ENCODE measurements at regions not wholly inside any gene's neighbourhood (a gene's known extent, or its start where the extent isn't known, plus 50 kb on each side); places are given as distances from the start of the nearest gene placed in this dataset.

DNA sequence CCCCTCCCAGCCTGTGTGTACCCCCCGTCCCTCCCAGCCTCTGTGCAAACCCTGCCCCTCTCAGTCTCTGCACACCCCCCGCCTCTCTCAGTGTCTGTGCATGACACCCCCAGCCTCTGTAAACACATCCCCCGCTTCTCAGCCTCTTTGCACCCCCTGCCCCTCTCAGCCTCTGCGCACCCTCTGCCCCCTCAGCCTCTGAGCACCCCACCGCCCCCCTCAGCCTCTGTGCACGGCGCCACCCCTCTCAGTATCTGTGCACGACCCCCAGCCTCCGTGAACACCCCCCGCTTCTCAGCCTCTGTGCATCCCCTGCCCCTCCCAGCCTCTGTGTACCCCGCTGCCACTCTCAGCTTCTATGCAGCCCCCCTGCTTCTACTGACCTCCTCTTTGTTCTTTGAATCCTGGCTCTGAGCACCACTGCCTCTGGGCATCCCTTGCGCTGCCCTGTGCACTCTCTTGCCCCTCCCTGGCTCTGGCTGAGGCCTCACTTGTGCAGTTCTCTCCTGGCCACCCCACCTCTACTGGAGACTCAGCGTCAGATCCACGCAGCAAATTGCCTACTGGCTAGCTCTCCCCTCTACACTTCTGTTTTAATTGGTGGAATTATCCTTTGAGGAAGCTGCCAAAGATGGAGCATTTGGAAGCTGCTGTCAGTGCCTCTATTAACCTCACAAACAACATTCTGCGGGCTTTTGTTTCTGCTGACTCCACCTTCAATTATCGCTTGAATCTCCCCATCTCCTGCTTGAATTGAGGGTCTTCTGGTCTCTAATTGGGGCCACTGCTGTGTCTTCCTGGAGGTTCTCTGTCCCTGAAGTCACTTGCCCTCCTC, 838.6 kb downstream of the TBC1D22A start:
- no peak for DNase-seq

DNA sequence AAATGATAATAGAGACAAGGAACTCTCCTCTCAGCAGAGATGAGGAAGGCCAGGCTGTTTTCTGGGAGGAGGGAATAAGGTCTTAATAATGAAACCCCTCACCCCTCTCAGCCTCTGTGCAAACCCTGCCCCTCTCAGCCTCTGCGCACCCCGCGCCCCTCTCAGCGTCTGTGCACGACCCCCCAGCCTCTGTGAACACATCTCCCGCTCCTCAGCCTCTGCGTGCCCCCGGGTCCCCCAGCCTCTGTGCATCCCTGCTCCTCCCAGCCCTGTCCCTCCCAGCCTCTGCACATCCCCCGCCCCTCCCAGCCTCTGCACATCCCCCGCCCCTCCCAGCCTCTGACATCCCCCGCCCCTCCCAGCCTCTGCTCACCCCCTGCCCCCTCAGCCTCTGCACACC, 837.8 kb downstream of the TBC1D22A start:
- no peak for DNase-seq

DNA sequence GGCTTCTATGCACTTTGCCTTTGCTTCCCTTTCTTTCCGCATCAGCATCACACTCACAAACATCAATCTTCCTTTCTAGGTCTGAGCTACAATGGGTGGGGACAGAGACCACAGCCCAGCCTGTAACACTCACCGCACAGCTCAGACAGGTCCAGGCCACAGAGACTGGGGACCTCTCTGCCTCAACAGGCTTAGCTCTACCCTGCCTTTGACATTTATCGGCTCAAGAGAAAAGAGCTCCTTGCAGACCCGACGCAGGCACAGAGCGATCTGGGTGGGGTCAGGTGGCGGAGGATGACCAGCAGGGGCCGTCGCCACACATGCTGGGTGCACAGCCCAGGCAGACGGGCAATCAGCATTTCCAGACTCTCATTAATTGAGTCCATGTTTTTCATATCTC, 837.3 kb downstream of the TBC1D22A start:
- no peak for DNase-seq

GRCh38 chr22:47598864-47599263, 836.4 kb downstream of the TBC1D22A start:
- no peak for DNase-seq

- no peak for DNase-seq
Observed at GRCh38 chr22:47597041-47597440, 834.6 kb downstream of the TBC1D22A start.

DNA sequence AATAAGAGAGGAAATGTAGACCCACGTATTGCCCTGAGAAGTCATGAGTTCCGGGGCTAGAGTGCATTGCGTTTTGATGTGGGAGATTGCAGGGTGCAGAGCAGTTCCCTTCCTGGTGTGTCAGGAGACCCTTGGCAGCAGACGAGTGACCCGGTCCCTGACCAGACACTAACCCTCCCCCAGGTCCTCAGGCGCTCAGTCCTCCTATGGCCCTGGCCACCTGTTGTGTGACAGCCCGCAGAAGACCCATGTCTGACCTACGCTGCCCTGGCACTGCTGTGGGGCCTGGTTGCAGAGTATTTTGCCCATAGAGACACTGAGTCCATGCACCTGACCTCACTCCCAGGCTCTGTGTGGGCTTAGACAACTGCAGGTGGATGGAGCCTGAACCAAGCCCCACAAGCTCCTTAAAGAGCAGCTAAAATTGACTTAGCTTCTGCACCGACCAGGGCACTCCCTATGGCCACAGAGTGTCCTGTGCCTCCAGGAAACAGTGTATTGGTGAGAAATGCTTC, 833.8 kb downstream of the TBC1D22A start:
- no peak for DNase-seq

DNA sequence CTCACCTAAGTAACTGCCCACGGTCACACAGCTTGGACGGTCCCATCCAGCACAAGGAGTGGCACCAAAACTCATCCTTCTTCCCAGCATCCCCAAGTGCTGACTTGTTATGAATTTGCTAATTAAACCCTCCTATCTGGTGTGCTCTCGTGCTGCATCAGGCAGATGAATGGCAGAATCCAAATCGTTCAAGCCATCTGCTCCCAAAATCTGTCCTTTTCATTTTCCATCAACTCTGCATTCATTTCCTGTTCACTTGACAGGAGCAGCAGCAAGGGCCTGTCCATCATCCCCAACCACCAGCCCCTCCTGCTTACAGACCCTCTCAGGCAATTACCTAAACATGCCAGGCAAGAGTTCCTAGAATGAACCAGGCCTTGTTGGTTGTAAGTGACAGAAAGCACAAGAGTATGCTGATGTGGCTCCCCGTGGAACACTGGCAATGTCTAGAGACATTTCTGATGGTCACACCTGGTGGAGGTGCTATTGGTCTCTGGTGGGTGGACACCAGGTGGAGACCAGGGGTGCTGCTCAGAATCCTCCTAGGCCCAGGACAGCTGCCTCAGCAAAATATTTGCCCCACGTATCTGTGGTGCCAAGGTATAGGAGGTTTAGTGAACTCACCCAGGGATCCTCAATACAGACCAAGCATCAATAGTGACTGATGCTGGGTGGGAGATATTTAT, 832.5 kb downstream of the TBC1D22A start:
- DNase-seq, result no peak

GRCh38 chr22:47593911-47594311, 831.5 kb downstream of the TBC1D22A start:
- DNase-seq, result no peak

DNA sequence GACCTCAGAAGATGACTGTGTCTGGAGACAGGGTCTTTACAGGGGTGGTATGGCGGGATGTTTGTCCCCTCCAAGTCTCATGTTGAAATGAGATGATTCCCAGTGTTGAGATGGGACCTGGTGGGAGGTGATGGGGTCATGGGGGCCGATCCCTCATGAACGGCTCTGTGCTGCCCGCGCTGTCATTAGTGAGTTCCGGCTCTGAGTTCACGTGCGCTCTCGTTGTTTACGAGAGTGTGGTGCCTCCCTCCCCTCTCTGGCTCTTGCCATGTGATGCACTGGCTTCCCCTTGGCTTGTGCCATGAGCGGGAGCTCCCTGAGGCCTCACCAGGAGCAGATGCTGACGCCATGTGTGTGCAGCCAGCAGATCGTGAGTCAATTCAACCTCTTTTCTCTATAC, 830.8 kb downstream of the TBC1D22A start:
- DNase-seq, result no peak

DNA sequence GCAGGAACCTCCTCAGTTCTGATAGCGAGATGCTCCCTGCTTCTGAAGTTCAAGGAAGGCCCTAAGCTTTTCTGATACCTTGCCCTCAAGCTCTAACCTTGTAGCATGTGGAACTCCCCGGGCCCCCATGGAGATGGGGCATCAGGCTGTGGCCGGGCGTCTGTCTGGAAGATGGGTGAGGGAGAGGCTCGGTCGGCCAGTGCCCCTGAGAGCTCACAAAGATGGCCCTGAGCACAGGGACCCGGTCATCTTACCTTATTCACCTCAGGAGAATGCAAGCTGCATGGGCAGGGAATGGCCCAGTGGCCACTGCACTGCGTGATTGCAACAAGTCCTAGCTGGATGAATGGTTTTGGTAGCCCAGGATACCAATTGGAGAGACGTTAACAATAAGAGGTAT, 830.3 kb downstream of the TBC1D22A start:
- DNase-seq, result no peak

- no peak for DNase-seq
Observed at GRCh38 chr22:47591709-47592108, 829.3 kb downstream of the TBC1D22A start.

DNA sequence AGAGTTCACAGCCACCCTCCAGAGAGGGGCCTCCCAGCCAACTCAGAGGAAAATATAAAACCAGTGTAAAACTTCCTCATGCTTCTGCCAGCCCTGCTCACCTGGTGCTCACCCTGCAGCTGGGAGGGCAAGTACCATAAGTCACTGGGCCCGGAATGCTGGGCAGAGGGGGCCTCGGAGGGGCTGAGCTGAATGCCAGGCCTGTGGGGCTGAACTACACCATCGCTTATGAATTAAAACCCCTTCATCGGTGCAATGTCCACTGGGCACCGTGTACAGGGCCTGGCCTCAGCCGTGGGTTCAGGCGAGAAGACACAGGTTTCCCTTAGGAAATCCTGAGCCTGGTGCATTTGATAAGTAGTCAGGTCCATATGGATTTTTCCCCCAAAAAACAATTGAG, 828.6 kb downstream of the TBC1D22A start:
- no peak for DNase-seq

GRCh38 chr22:47589271-47590250, 827.1 kb downstream of the TBC1D22A start:
- DNase-seq, result no peak

GRCh38 chr22:47588578-47588960, 826.1 kb downstream of the TBC1D22A start:
- no peak for DNase-seq

DNA sequence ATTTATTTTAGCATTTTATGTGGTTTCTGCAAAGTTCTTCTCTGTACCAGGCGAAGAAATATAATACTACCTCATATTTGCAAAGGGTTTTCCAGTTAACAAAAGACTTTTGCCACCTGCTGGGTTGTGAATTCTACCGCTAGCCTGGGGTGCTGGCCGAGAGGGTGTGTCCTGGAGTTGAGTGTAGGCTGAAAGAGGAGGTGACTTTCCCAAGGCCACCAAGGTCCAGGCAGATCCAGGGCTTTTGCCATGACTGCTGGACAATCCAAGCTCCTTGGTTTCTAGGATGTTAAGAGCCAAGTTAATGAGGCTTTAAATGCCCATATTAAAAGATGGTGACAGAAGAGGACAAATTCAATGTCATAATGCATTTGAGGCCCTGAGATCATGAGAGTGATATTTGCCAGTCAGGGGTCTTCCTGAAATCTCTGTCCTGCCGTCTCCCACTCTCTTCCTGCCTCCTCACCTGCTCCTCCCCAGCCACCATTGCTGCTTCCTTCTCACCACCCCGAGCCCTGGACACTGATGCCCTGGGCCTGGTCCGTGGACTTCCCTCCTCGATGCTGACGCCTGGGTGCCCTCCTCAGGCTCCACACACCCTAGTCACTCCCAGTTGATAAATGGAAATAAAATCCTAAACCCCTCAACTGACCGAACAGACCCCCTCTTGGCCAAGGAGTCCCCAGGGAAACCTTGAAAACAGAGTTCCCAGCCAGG, 825.6 kb downstream of the TBC1D22A start:
- DNase-seq, result no peak

DNA sequence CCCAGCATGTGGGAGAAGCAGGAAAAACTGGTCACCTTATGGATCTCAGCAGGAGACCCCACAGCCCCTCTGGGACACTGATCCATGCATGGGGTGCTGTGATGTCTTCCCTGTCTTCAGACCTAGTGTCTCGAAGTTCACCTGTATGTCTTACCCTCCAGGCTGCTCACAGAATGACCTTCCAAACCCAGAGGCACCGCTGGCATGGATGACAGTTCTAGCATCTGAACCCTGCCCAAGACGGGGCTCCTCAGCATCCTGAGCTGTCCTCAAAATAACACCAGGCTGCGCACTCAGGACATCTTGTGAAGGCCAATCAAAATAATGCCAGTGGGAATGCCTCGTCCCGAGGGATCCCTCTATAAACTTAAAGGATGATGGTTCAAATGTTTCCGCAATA, 824.9 kb downstream of the TBC1D22A start:
- no peak for DNase-seq

DNA sequence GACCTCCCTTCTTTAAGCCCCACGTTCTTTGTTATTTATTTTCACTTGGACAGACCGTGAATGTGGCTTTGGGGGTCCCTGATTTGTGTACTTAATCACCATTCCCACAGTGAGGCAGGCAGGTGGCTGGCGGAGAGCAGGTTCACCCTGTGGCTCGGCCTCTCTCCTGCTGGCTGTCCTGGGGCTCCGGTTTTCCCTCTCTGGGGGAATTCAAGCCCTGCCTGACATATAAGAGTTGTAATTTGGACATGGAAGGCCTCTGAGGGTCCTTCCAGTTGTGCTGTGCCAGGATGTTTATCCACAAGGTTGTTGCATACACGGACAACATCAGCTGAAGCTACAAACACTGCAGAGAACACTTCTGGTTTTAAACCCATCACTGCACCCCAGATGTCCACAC, 824.5 kb downstream of the TBC1D22A start:
- DNase-seq, result no peak

- DNase-seq, result no peak
Observed at GRCh38 chr22:47586038-47586437, 823.6 kb downstream of the TBC1D22A start.

DNA sequence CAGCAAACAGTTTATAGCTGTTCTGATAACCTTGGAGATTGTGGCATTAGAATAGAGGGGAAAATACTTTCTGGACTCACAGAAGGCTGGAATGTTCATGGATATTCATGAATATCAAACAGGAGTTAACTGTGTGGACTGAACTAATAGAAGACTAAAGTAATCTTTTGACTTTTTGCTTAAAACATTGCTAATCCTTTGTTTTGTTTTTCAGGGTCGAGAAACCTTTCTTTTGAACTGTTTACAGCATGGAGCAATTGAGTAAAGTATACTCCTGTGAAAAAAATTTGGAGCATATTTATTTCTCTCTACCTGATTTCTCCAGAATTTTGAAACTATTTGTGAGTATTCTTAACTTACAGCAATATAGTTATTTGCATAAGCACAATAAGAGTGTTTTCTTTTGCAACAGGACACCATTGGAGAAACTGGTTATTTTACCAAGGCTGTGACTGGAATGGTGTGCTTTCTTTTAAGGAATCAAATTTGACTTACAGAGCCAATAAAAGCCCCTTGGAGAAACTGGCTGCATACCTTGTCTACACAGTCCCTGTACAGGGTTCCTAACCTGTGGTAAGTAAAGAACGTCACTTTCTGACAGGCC, 821.6 kb downstream of the TBC1D22A start:
- DNase-seq, result no peak

DNA sequence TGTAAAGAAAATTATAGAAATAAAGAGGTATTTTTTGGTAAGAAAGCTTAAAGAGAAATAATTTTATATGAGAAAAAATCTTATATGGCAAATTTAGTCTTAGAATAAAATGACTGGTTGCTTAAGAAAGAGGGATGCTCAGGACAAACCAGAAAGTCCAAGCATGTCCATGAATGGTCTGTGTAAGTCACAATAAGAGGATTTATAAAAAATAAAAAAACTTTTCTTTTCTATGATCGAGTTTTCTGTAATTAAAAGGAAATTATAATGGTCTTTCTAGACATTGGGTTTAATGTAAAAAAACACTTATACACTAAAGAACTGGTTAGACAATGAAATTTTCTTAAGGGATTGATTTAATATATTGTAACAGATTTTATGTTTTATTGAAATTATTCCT, 819.6 kb downstream of the TBC1D22A start:
- DNase-seq, result no peak

DNA sequence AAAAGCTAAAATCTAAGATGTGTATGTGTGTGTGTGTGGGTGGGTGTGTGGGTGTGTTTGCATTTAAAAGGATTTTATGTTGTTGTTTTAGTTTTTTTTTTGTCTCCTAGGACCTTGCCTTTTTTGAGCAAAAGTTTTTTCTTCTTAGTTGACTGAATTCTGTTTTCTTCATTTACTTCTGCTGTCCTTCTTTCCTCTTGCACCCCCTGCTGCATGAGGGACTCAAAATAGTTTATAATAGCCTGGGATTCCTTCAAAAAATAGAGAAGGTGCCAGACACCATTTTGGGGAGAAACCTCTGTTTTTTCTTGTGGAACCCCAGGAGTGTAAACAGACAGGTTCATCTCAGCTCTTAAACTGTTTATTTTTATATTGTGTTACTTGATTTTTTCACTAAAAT, 817.7 kb downstream of the TBC1D22A start:
- no peak for DNase-seq

- no peak for DNase-seq
Observed at GRCh38 chr22:47576908-47577307, 814.5 kb downstream of the TBC1D22A start.
